PC-3 (cell line): ENCODE measurements at regions not wholly inside any gene's neighbourhood (a gene's known extent, or its start where the extent isn't known, plus 50 kb on each side); places are given as distances from the start of the nearest gene placed in this dataset.

Source experiments
- ATAC-seq: fragments of 200-7000 bp; cut with Tn5 transposase; 2 replicates; pipeline ENCODE4 v1.9.1; 2020; ENCODE audit warnings: mild to moderate bottlenecking, moderate library complexity
- BruUV-seq: library from RNA; stranded (reverse); fragments of 400-500 nt; replicated peaks from 2 replicates; lab custom pipeline; 2021; lab: Mats Ljungman, UMichigan
- CTCF ChIA-PET: fragments of 300-600 bp; sonication (Branson Sonifier 250); formaldehyde crosslinking; loops from one replicate; lab custom pipeline; 2022; ENCODE audit warnings: antibody characterized with exemption; lab: Charles Lee
- POLR2A ChIA-PET: fragments of 300-600 bp; sonication (Branson Sonifier 250); formaldehyde crosslinking; loops from one replicate; lab custom pipeline; 2022; ENCODE audit warnings: antibody characterized with exemption; ENCODE audit not compliant: unreplicated experiment; lab: Charles Lee
- DNase-seq: peaks from one replicate; pipeline ENCODE4 v3.0.0-alpha.2; 2015
- H2AFZ ChIP-seq: fragments of 300-600 bp; sonication (generic); 2 replicates; pipeline ENCODE4 v1.6.0; 2016; ENCODE audit warnings: antibody characterized with exemption, low read length
- H3F3A ChIP-seq: fragments of 300-600 bp; sonication (generic); one replicate; pipeline ENCODE4 v1.6.0; 2017; ENCODE audit warnings: antibody characterized with exemption, low read length, control low read depth, mild to moderate bottlenecking; ENCODE audit not compliant: unreplicated experiment
- H3K27ac ChIP-seq: fragments of 300-600 bp; sonication (generic); 2 replicates; pipeline ENCODE4 v1.5.1; 2016; ENCODE audit warnings: mild to moderate bottlenecking, low read length
- H3K27me3 ChIP-seq: fragments of 300-600 bp; sonication (generic); 2 replicates; pipeline ENCODE4 v1.6.1; 2016; ENCODE audit warnings: low read length, mixed read lengths
- H3K36me3 ChIP-seq: fragments of 300-600 bp; sonication (generic); 2 replicates; pipeline ENCODE4 v1.6.1; 2016; ENCODE audit warnings: low read depth, mixed run types, low read length, mixed read lengths
- H3K4me1 ChIP-seq: fragments of 300-600 bp; sonication (generic); 2 replicates; pipeline ENCODE4 v1.5.1; 2016; ENCODE audit warnings: low read length; ENCODE audit not compliant: insufficient read depth
- H3K4me2 ChIP-seq: fragments of 300-600 bp; sonication (generic); 2 replicates; pipeline ENCODE4 v1.6.0; 2016; ENCODE audit warnings: low read length
- H3K4me3 ChIP-seq: fragments of 300-600 bp; sonication (generic); 2 replicates; pipeline ENCODE4 v1.5.1; 2016; ENCODE audit warnings: mild to moderate bottlenecking, low read length, mixed read lengths
- H3K79me2 ChIP-seq: fragments of 300-600 bp; sonication (generic); 2 replicates; pipeline ENCODE4 v1.6.1; 2017; ENCODE audit warnings: low read length, mixed read lengths
- H3K9ac ChIP-seq: fragments of 300-600 bp; sonication (generic); 2 replicates; pipeline ENCODE4 v1.6.0; 2016; ENCODE audit warnings: mild to moderate bottlenecking, low read length
- H3K9me2 ChIP-seq: fragments of 300-600 bp; sonication (generic); replicated peaks from 2 replicates; pipeline ENCODE4 v1.6.1; 2016; ENCODE audit warnings: mixed run types, low read length, mixed read lengths
- H3K9me3 ChIP-seq: fragments of 300-600 bp; sonication (generic); 2 replicates; pipeline ENCODE4 v1.6.1; 2016; ENCODE audit warnings: low read length, mixed read lengths
- H4K20me1 ChIP-seq: fragments of 300-600 bp; sonication (generic); 2 replicates; pipeline ENCODE4 v1.6.1; 2016; ENCODE audit warnings: low read length, mixed read lengths
- EZH2 ChIP-seq: fragments of 300-600 bp; sonication (generic); IDR thresholded peaks from one replicate; pipeline ENCODE4 v1.6.1; 2017; ENCODE audit warnings: antibody characterized with exemption, mild to moderate bottlenecking, low read length; ENCODE audit not compliant: unreplicated experiment
- EZH2phosphoT487 ChIP-seq: fragments of 300-600 bp; sonication (generic); IDR thresholded peaks from 2 replicates; pipeline ENCODE4 v1.6.1; 2018; ENCODE audit warnings: mild to moderate bottlenecking, antibody characterized with exemption, low read length, borderline replicate concordance
- intact Hi-C: fragments of 100-400 bp; cut with micrococcal nuclease; formaldehyde crosslinking; loops from 2 replicates; pipeline ENCODE4 v1.9.0; 2023
- TF ChIP-seq, protein P1 (sequence below): fragments of 300-600 bp; sonication (generic); conservative IDR thresholded peaks from 2 replicates; pipeline ENCODE4 v1.5.1; 2017; ENCODE audit warnings: antibody characterized with exemption, low read depth, mild to moderate bottlenecking, low read length

DNA sequence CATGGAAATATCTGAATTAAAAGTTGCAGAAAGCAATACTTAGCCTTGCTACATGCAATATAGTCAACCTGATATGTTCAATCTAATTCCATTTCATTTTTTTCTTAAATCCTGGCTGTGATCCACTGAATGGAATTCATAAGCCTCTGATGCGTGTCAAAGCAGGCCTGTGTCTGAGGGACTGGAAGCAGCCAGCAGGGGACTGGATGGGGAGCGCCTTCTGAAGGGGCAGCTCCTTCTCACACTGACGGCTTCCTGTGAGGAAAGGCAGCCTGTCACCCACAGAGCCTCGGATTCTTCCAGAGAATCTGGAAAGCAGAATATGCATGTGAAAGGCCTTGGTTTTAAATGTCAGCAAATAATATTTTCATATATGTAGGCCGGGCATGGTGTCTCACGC lies 73.5 kb downstream of the KCNF1 start:
- Histone ChIP-seq H3K4me1 (no peaks in the 10 kb centered on the region), H3K9ac (no peak overlapping the region), H4K20me1 (no peaks in the 10 kb centered on the region), H3K27ac (no peak overlapping the region), H3F3A (no peaks in the 10 kb centered on the region), H3K79me2 (no peaks in the 10 kb centered on the region), H3K36me3 (no peaks in the 10 kb centered on the region), H3K27me3 (no peaks in the 10 kb centered on the region), H3K4me3 (no peak overlapping the region), H3K4me2 (no peak overlapping the region), H3K9me3 (no peaks in the 10 kb centered on the region), H2AFZ (no peak overlapping the region), H3K9me2 (no peaks in the 10 kb centered on the region)
- no peak for DNase-seq
- ChIA-PET CTCF (no interaction called here), POLR2A (no interaction called here)
- no peak for ATAC-seq
- TF ChIP-seq EZH2phosphoT487: no peak
- no peak for TF ChIP-seq EZH2
- TF ChIP-seq, protein P1, sequence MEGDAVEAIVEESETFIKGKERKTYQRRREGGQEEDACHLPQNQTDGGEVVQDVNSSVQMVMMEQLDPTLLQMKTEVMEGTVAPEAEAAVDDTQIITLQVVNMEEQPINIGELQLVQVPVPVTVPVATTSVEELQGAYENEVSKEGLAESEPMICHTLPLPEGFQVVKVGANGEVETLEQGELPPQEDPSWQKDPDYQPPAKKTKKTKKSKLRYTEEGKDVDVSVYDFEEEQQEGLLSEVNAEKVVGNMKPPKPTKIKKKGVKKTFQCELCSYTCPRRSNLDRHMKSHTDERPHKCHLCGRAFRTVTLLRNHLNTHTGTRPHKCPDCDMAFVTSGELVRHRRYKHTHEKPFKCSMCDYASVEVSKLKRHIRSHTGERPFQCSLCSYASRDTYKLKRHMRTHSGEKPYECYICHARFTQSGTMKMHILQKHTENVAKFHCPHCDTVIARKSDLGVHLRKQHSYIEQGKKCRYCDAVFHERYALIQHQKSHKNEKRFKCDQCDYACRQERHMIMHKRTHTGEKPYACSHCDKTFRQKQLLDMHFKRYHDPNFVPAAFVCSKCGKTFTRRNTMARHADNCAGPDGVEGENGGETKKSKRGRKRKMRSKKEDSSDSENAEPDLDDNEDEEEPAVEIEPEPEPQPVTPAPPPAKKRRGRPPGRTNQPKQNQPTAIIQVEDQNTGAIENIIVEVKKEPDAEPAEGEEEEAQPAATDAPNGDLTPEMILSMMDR: no peak
- BruUV-seq: no TSS peak
- intact Hi-C loops: no loop called here

DNA sequence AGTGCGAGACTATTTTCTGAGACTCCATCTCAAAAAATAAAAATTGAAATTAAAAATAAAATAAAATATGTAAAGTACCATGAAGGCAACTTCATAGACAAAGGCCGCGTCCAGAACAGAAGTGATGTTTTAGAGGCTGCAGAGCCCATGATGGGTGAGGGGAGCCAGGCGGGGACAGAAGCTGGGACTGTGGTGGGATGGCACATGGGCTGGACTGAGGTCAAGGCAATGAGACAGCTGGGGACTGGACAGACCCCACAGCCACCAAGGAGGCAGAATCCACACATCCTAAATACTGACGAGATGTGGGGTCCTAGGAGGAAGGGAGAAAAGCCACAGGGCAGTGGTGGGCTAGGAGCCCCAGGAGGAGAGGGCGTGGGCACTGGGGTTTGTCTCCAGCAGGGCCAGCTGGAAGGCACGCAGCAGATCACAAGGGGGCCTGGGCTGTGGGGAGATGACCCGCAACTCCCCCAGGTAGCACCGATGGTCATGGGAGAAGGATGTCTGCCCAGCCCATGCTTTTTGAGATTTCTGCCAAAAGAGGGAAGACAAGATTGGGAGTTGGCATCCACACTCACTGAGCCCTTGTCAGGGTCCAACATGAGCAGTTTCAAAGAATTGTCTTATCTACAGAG lies 74.3 kb downstream of the KCNF1 start:
- Histone ChIP-seq H3K9me2 (no peaks in the 10 kb centered on the region), H3K9me3 (no peaks in the 10 kb centered on the region), H3K9ac (no peak overlapping the region), H3K27me3 (no peaks in the 10 kb centered on the region), H3K4me2 (no peak overlapping the region), H4K20me1 (no peaks in the 10 kb centered on the region), H3K4me1 (no peaks in the 10 kb centered on the region), H3F3A (no peaks in the 10 kb centered on the region), H3K36me3 (no peaks in the 10 kb centered on the region), H3K4me3 (no peak overlapping the region), H3K27ac (no peak overlapping the region), H3K79me2 (no peaks in the 10 kb centered on the region), H2AFZ (no peak overlapping the region)
- DNase-seq: no peak
- POLR2A ChIA-PET: no interaction called here
- BruUV-seq: no TSS peak
- CTCF ChIA-PET: no interaction called here
- ATAC-seq: no peak
- TF ChIP-seq, protein P1: no peak
- TF ChIP-seq EZH2phosphoT487 (no peak), EZH2 (no peak)
- intact Hi-C loops: no loop called here

DNA sequence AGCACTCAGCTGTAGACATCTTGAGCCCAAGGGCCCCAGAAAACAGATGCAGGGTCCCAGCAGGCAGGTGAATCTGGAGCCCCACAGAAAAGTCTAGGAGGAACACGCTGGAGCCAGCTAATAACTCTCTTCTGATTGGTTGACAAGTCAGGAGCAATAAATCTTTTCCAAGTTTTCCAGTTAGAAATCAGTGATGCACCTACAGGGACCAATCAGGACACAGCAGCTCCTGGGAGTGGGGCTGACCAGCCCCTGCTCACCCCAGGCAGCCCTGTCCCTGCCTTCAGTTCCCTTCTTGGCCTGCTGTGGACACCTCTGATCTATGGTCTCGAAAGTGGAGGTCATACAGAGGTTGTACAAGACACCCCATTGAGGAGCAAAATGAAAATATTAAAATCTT lies 75.7 kb downstream of the KCNF1 start:
- Histone ChIP-seq H3K36me3 (no peaks in the 10 kb centered on the region), H3F3A (no peaks in the 10 kb centered on the region), H3K4me1 (no peaks in the 10 kb centered on the region), H3K4me2 (no peak overlapping the region), H3K79me2 (no peaks in the 10 kb centered on the region), H3K27me3 (no peaks in the 10 kb centered on the region), H3K27ac (no peak overlapping the region), H3K9me3 (no peaks in the 10 kb centered on the region), H3K4me3 (no peak overlapping the region), H4K20me1 (no peaks in the 10 kb centered on the region), H3K9me2 (no peaks in the 10 kb centered on the region), H3K9ac (no peak overlapping the region), H2AFZ (no peak overlapping the region)
- no TSS peak for BruUV-seq
- no peak for ATAC-seq
- DNase-seq: no peak
- TF ChIP-seq, protein P1: no peak
- TF ChIP-seq EZH2 (no peak), EZH2phosphoT487 (no peak)
- POLR2A ChIA-PET: no interaction called here
- intact Hi-C loops: no loop called here
- CTCF ChIA-PET: no interaction called here
